Right cardiac atrium (tissue), 5 donors: ENCODE measurements at regions not wholly inside any gene's neighbourhood (a gene's known extent, or its start where the extent isn't known, plus 50 kb on each side); places are given as distances from the start of the nearest gene placed in this dataset.

ENCODE experiments used
- ATAC-seq, 2 donors: fragments of 200-7000 bp; cut with Tn5 transposase; one replicate each; pipeline versions ENCODE4 v1.8.0 to v1.9.1; 2020; ENCODE audit warnings: moderate library complexity in 2 of 2, mild to moderate bottlenecking in 1 of 2
- DNase-seq, 3 donors: peaks; one replicate each; pipeline ENCODE4 v3.0.0-alpha.2; 2020
- H3K27ac ChIP-seq: one replicate; pipeline ENCODE4 v1.5.1; 2013; ENCODE audit warnings: mild to moderate bottlenecking, low read length, control low read depth, moderate library complexity
- H3K27me3 ChIP-seq: one replicate; pipeline ENCODE4 v1.6.1; 2013; ENCODE audit not compliant: control insufficient read depth, insufficient read depth
- H3K4me1 ChIP-seq: one replicate; pipeline ENCODE4 v1.6.1; 2013; ENCODE audit warnings: low read length; ENCODE audit not compliant: control insufficient read depth, insufficient read depth
- H3K4me3 ChIP-seq: one replicate; pipeline ENCODE4 v1.5.1; 2013; ENCODE audit warnings: low read length, control low read depth
- H3K9me3 ChIP-seq: one replicate; pipeline ENCODE4 v1.6.1; 2013; ENCODE audit warnings: low read length; ENCODE audit not compliant: control insufficient read depth
- WGBS: extraction: QIAGEN DNeasy Blood & Tissue Kit; methylation state at CpG from one replicate; pipeline ENCODE4 v1.1.7; 2013; 5-methylcytosine and 5-hydroxymethylcytosine counted together
- intact Hi-C, 4 donors: fragments of 100-400 bp; cut with DNase I; formaldehyde crosslinking; loops; one replicate each; pipeline versions ENCODE4 v1.11.0 to v1.14.0; 2022 to 2023
- donor health status: healthy with polysubstance abuse.
- donor health status: DM: no; HTN: yes; CAD: no.
- donor health status: DM: no; HTN: no; CAD: no.
- donor health status: DM: no; HTN: yes; CAD: no; lungs with severe emphysema.
- donor health status: DM: yes; HTN: yes; CAD: no.

GRCh38 chr4:54898656-54899340 is 226.6 kb downstream of the KDR start:
- intact Hi-C loops: no loop called here
- WGBS: 51% methylated on average over 2 of the region's 2 CpGs
- Histone ChIP-seq H3K27ac (no peak overlapping the region), H3K27me3 (no peaks in the 10 kb centered on the region), H3K9me3 (no peaks in the 10 kb centered on the region), H3K4me1 (no peaks in the 10 kb centered on the region), H3K4me3 (no peak overlapping the region)
- ATAC-seq (no peak), DNase-seq (no peak)

GRCh38 chr4:54898056-54898562 is 227.3 kb downstream of the KDR start:
- DNase-seq (no peak), ATAC-seq (no peak)
- no peak overlapping the region for H3K27ac ChIP-seq
- H3K27me3 ChIP-seq: no peaks in the 10 kb centered on the region
- H3K9me3 ChIP-seq: no peaks in the 10 kb centered on the region
- no peak overlapping the region for H3K4me3 ChIP-seq
- WGBS: 69% methylated on average over 1 of the region's 1 CpG
- intact Hi-C loops: no loop called here
- H3K4me1 ChIP-seq: no peaks in the 10 kb centered on the region

- no peak overlapping the region for H3K27ac ChIP-seq
- ATAC-seq (no peak), DNase-seq (no peak)
- no peaks in the 10 kb centered on the region for H3K4me1 ChIP-seq
- intact Hi-C loops: no loop called here
- H3K9me3 ChIP-seq: no peaks in the 10 kb centered on the region
- WGBS: 97% methylated on average over 1 of the region's 1 CpG
- H3K4me3 ChIP-seq: no peak overlapping the region
- no peaks in the 10 kb centered on the region for H3K27me3 ChIP-seq
These were observed 227.8 kb downstream of the KDR start for GRCh38 chr4:54897590-54897989.

GRCh38 chr4:54882616-54883015 is 224.9 kb downstream of the KIT start:
- no peaks in the 10 kb centered on the region for H3K27me3 ChIP-seq
- H3K27ac ChIP-seq: no peak overlapping the region
- no peaks in the 10 kb centered on the region for H3K9me3 ChIP-seq
- intact Hi-C loops: no loop called here
- no peak for DNase-seq
- 45% methylated on average over 2 of the region's 2 CpGs for WGBS
- ATAC-seq: no peak
- H3K4me1 ChIP-seq: no peaks in the 10 kb centered on the region
- no peak overlapping the region for H3K4me3 ChIP-seq

- Histone ChIP-seq H3K4me3 (no peak overlapping the region), H3K9me3 (no peaks in the 10 kb centered on the region), H3K4me1 (no peaks in the 10 kb centered on the region), H3K27ac (no peak overlapping the region), H3K27me3 (no peaks in the 10 kb centered on the region)
- no peak for DNase-seq
- intact Hi-C loops: no loop called here
- ATAC-seq: no peak
These were observed 221.8 kb downstream of the KIT start for GRCh38 chr4:54879576-54879975.

- Histone ChIP-seq H3K27me3 (no peaks in the 10 kb centered on the region), H3K27ac (no peak overlapping the region), H3K4me1 (no peaks in the 10 kb centered on the region), H3K4me3 (no peak overlapping the region), H3K9me3 (no peaks in the 10 kb centered on the region)
- intact Hi-C loops: no loop called here
- no peak for DNase-seq
- 96% methylated on average over 2 of the region's 2 CpGs for WGBS
- no peak for ATAC-seq
These were observed 219.2 kb downstream of the KIT start for GRCh38 chr4:54877006-54877405.

GRCh38 chr4:54872261-54872660 is 214.5 kb downstream of the KIT start:
- intact Hi-C loops: no loop called here
- no peaks in the 10 kb centered on the region for H3K27me3 ChIP-seq
- ATAC-seq: no peak
- H3K27ac ChIP-seq: no peak overlapping the region
- DNase-seq: no peak
- H3K4me3 ChIP-seq: no peak overlapping the region
- 84% methylated on average over 3 of the region's 3 CpGs for WGBS
- H3K9me3 ChIP-seq: no peaks in the 10 kb centered on the region
- no peaks in the 10 kb centered on the region for H3K4me1 ChIP-seq

GRCh38 chr4:54863571-54864255 is 206.0 kb downstream of the KIT start:
- no peak for DNase-seq
- WGBS: 74% methylated on average over 3 of the region's 3 CpGs
- no peaks in the 10 kb centered on the region for H3K9me3 ChIP-seq
- no peaks in the 10 kb centered on the region for H3K4me1 ChIP-seq
- H3K4me3 ChIP-seq: no peak overlapping the region
- no peaks in the 10 kb centered on the region for H3K27me3 ChIP-seq
- H3K27ac ChIP-seq: no peak overlapping the region
- intact Hi-C loops: no loop called here
- ATAC-seq: no peak

- intact Hi-C loops: no loop called here
- no peaks in the 10 kb centered on the region for H3K27me3 ChIP-seq
- no peak overlapping the region for H3K4me3 ChIP-seq
- H3K27ac ChIP-seq: no peak overlapping the region
- ATAC-seq (no peak), DNase-seq (no peak)
- no peaks in the 10 kb centered on the region for H3K9me3 ChIP-seq
- WGBS: 88% methylated on average over 2 of the region's 2 CpGs
- H3K4me1 ChIP-seq: no peaks in the 10 kb centered on the region
These were observed 203.4 kb downstream of the KIT start for GRCh38 chr4:54861201-54861600.

- 61% methylated on average over 9 of the region's 9 CpGs for WGBS
- peak in 1 of 2 donors; percentile 77 for ATAC-seq
- intact Hi-C loops: no loop called here
- no peak overlapping the region for H3K4me3 ChIP-seq
- H3K27ac ChIP-seq: no peak overlapping the region
- no peaks in the 10 kb centered on the region for H3K27me3 ChIP-seq
- H3K4me1 ChIP-seq: no peaks in the 10 kb centered on the region
- DNase-seq: peak in 2 of 3 donors; percentile 49 to 73
- no peaks in the 10 kb centered on the region for H3K9me3 ChIP-seq
These were observed 197.6 kb downstream of the KIT start for GRCh38 chr4:54855191-54855854.

- no peak for DNase-seq
- no peak for ATAC-seq
- no peaks in the 10 kb centered on the region for H3K27me3 ChIP-seq
- no peaks in the 10 kb centered on the region for H3K4me1 ChIP-seq
- WGBS: over 99% methylated on average over 2 of the region's 2 CpGs
- H3K4me3 ChIP-seq: no peak overlapping the region
- no peak overlapping the region for H3K27ac ChIP-seq
- intact Hi-C loops: no loop called here
- H3K9me3 ChIP-seq: no peaks in the 10 kb centered on the region
These were observed 194.8 kb downstream of the KIT start for GRCh38 chr4:54852602-54853001.
